ENCODE measurements at regions not wholly inside any gene's neighbourhood (a gene's known extent, or its start where the extent isn't known, plus 50 kb on each side); places are given as distances from the start of the nearest gene placed in this dataset.

DNA sequence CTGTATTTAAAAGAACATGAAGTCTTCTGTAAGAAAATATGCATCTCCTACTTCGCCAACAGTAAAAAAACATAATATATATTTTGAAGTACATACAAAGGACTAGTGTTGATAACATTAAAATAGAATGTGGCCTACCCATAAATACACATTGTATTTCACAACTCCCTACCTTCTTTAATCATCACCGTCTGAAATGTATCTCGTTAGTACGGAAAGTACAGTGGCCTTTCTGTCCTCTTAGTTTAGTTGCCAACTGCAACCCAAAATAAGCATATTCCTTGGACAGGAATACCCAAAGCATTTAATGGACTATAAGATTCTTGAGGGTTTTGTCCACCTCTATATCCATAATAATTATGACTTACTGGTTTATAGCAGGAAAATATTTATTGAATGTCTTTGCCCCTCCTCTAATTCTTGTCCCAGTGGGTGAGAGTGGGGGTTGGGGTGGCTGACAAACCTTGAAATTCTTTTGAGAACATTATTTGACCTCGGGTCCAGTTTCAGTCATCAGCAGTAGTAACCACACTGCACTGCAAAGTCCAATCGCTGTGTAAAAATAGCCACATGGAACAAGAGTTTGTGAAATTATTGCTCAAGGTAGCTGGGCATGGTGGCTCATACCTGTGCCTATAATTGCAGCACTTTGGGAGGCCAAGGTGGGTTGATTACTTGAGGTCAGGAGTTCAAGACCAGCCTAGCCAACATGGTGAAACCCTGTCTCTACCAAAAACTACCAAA, 474.5 kb downstream of the KLHL13 start:
- DNase-seq (ENCODE audit: low spot score) = no peak
- H3K27ac ChIP-seq = no peak overlapping the region
- ChIA-PET CTCF (no interaction called here), POLR2A (ENCODE audit: low non-redundant PET) (no interaction called here)
- TF ChIP-seq, protein P1, sequence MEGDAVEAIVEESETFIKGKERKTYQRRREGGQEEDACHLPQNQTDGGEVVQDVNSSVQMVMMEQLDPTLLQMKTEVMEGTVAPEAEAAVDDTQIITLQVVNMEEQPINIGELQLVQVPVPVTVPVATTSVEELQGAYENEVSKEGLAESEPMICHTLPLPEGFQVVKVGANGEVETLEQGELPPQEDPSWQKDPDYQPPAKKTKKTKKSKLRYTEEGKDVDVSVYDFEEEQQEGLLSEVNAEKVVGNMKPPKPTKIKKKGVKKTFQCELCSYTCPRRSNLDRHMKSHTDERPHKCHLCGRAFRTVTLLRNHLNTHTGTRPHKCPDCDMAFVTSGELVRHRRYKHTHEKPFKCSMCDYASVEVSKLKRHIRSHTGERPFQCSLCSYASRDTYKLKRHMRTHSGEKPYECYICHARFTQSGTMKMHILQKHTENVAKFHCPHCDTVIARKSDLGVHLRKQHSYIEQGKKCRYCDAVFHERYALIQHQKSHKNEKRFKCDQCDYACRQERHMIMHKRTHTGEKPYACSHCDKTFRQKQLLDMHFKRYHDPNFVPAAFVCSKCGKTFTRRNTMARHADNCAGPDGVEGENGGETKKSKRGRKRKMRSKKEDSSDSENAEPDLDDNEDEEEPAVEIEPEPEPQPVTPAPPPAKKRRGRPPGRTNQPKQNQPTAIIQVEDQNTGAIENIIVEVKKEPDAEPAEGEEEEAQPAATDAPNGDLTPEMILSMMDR (conservative IDR thresholded peaks at IDR 0.05; ENCODE audit: low read depth) = no peak

DNA sequence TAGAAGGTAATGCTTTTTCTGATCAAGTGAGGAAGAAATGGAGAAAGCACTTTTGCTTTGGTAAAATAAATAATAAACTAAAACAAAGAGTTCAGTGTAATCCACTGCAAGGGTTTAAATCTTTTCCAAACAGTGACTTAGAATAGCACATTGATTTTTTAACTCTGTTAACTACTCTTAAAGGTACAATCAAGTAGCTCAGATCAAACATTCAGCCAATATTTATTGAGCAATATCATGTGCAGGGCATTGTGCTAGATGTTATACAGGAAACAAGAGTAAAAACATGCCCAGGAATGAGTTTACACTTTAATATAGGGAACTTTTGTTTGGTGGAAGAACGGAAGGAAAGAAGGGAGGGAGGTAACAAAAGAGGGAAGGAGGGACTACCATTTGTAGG, 479.8 kb downstream of the KLHL13 start:
- POLR2A ChIA-PET (ENCODE audit: low non-redundant PET) = no interaction called here
- CTCF ChIA-PET = interaction anchor here (0.5 to 0.7 kb wide), 2 partner anchors 14 to 67 kb away, joined by 4 to 5 read pairs; no protein-coding TSS in a partner anchor
- TF ChIP-seq, protein P1 (conservative IDR thresholded peaks at IDR 0.05; ENCODE audit: low read depth) = no peak
- no peak overlapping the region for H3K27ac ChIP-seq
- DNase-seq (ENCODE audit: low spot score) = no peak

DNA sequence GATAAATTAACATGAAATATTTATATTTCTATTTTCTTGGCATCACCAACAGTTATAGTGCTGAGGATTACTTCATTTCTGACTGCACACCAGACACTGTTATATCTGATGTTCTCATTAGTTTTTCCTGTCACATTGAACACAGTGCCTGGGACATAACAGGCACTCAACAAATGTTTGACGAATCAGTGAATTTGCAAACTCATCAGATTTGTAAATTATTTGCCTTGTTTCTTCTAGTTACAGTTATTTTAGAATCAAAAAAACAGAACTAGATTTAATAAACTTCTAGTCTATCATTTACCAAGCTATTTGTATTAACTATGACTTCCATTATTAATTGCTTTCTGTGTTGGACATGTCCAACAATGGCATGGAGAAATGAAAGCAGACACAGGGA, 483.3 kb downstream of the KLHL13 start:
- no peak for DNase-seq (ENCODE audit: low spot score)
- TF ChIP-seq, protein P1 (conservative IDR thresholded peaks at IDR 0.05; ENCODE audit: low read depth) = no peak
- POLR2A ChIA-PET (ENCODE audit: low non-redundant PET) = no interaction called here
- CTCF ChIA-PET = no interaction called here
- no peak overlapping the region for H3K27ac ChIP-seq

DNA sequence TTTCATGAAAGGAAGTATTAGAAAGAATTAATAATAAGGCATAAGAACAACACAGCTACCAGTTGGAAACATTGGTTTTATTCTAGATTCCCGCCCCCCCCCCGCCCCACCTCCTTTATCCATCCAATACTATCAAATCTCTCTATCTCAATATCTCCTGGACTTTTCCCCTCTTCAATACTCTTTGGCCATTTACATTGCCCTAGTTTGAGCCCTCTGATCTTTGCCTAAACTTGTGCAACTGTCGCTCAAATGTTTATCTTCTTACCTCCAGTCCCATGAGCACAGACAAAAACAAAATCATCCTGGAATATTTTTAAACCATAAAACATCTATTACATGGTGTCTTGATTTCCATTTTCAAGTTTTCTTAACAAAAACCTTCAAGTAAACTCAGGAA, 488.2 kb downstream of the KLHL13 start:
- ChIA-PET POLR2A (ENCODE audit: low non-redundant PET) (no interaction called here), CTCF (no interaction called here)
- TF ChIP-seq, protein P1 (conservative IDR thresholded peaks at IDR 0.05; ENCODE audit: low read depth) = no peak
- H3K27ac ChIP-seq = no peak overlapping the region
- DNase-seq (ENCODE audit: low spot score) = no peak

DNA sequence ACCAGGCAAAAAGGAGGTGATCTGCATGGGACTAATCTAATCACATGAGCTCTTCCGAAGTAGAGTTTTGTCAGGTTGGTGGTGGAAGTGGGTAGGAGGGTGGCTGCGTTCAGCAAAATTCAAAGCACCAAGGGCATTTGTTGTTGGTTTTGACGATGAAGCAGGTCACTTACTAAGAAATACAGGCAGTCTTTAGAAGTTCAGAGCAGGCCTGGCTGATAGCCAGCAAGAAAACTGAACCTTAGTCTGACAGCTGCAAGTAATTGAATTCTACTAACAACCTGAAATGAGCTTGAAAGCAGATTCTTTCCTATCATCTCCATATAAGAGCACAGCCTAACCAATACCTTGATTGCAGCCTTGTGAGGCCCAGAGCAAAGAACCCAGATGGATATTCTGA, 505.8 kb downstream of the KLHL13 start:
- H3K27ac ChIP-seq = no peak overlapping the region
- ChIA-PET CTCF (interaction anchor here (0.6 kb wide), 1 partner anchor 282 kb away, joined by 3 read pairs; no protein-coding TSS in a partner anchor), POLR2A (ENCODE audit: low non-redundant PET) (no interaction called here)
- DNase-seq (ENCODE audit: low spot score) = no peak
- TF ChIP-seq, protein P1 (conservative IDR thresholded peaks at IDR 0.05; ENCODE audit: low read depth) = no peak

DNA sequence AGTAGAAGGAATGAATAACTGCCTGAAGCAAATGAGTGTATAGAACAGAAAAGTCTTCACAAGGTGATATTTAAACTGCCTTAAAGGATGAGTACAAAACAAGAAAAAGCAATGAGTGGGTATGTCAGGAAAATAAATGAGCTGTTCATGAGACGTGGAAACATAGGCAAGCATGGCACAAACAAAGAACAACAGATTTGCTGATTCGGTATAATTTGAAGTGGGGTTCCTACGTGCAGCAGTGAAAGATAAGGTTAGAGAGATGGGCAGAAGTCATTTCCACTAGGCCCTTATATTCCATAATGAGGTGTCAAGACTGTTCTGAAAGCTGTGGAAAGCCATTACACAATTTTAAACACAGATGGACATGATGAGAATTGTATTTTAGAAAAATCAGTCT, 506.6 kb downstream of the KLHL13 start:
- ChIA-PET CTCF (no interaction called here), POLR2A (ENCODE audit: low non-redundant PET) (no interaction called here)
- H3K27ac ChIP-seq = no peak overlapping the region
- no peak for DNase-seq (ENCODE audit: low spot score)
- TF ChIP-seq, protein P1 (conservative IDR thresholded peaks at IDR 0.05; ENCODE audit: low read depth) = no peak

All from RWPE1 (cell line).